Muscle of leg (tissue), 3 donors: ENCODE measurements at regions not wholly inside any gene's neighbourhood (a gene's known extent, or its start where the extent isn't known, plus 50 kb on each side); places are given as distances from the start of the nearest gene placed in this dataset.

Source experiments
- DNase-seq: peaks from one replicate; pipeline ENCODE4 v3.0.0; 2013
- H3K27ac ChIP-seq: one replicate; pipeline ENCODE4 v1.5.1; 2013; ENCODE audit warnings: mild to moderate bottlenecking, low read length, control low read depth
- H3K27me3 ChIP-seq: one replicate; pipeline ENCODE4 v1.6.1; 2013; ENCODE audit warnings: low read length; ENCODE audit not compliant: control insufficient read depth, insufficient read depth
- H3K36me3 ChIP-seq: one replicate; pipeline ENCODE4 v1.6.1; 2013; ENCODE audit warnings: low read length; ENCODE audit not compliant: control insufficient read depth, insufficient read depth
- H3K4me1 ChIP-seq: one replicate; pipeline ENCODE4 v1.6.1; 2013; ENCODE audit warnings: low read length; ENCODE audit not compliant: control insufficient read depth, insufficient read depth
- H3K4me3 ChIP-seq: one replicate; pipeline ENCODE4 v1.5.1; 2013; ENCODE audit warnings: low read length, control low read depth
- H3K9me3 ChIP-seq: replicated peaks from 2 replicates; pipeline ENCODE4 v1.6.1; 2013; ENCODE audit warnings: low read depth, low read length; ENCODE audit not compliant: control insufficient read depth
- WGBS: methylation state at CpG from one replicate; pipeline ENCODE4 v1.1.5; 2013; ENCODE audit warnings: missing lambda C conversion rate; ENCODE audit not compliant: insufficient coverage; 5-methylcytosine and 5-hydroxymethylcytosine counted together

GRCh38 chr4:14504162-14504561, 498.1 kb upstream of the CPEB2 start:
- no peaks in the 10 kb centered on the region for H3K27me3 ChIP-seq
- WGBS, result no CpG with 5 or more reads among the region's 2 CpGs
- no peak overlapping the region for H3K27ac ChIP-seq
- peaks cover 2% of the 10 kb centered on the region for H3K9me3 ChIP-seq
- H3K4me1 ChIP-seq, result no peaks in the 10 kb centered on the region
- H3K36me3 ChIP-seq, result no peaks in the 10 kb centered on the region
- DNase-seq, result no peak
- H3K4me3 ChIP-seq, result no peak overlapping the region

- Histone ChIP-seq H3K9me3 (no peaks in the 10 kb centered on the region), H3K27ac (no peak overlapping the region), H3K36me3 (no peaks in the 10 kb centered on the region), H3K4me1 (no peaks in the 10 kb centered on the region), H3K4me3 (no peak overlapping the region), H3K27me3 (no peaks in the 10 kb centered on the region)
- no peak for DNase-seq
- WGBS, result 83% methylated on average over 2 of the region's 4 CpGs
Observed at GRCh38 chr4:14513471-14513870, 488.8 kb upstream of the CPEB2 start.

- no CpG with 5 or more reads among the region's 2 CpGs for WGBS
- no peaks in the 10 kb centered on the region for H3K4me1 ChIP-seq
- no peak for DNase-seq
- no peaks in the 10 kb centered on the region for H3K36me3 ChIP-seq
- no peaks in the 10 kb centered on the region for H3K27me3 ChIP-seq
- no peak overlapping the region for H3K4me3 ChIP-seq
- no peaks in the 10 kb centered on the region for H3K9me3 ChIP-seq
- H3K27ac ChIP-seq, result no peak overlapping the region
Observed at GRCh38 chr4:14515556-14515955, 486.7 kb upstream of the CPEB2 start.

- WGBS, result 0% methylated on average over 1 of the region's 2 CpGs
- Histone ChIP-seq H3K4me3 (no peak overlapping the region), H3K9me3 (no peaks in the 10 kb centered on the region), H3K4me1 (no peaks in the 10 kb centered on the region), H3K36me3 (no peaks in the 10 kb centered on the region), H3K27ac (no peak overlapping the region), H3K27me3 (no peaks in the 10 kb centered on the region)
- DNase-seq, result no peak
Observed at GRCh38 chr4:14518136-14518535, 484.1 kb upstream of the CPEB2 start.

- H3K4me1 ChIP-seq, result no peaks in the 10 kb centered on the region
- no peak for DNase-seq
- H3K36me3 ChIP-seq, result no peaks in the 10 kb centered on the region
- H3K4me3 ChIP-seq, result no peak overlapping the region
- H3K27ac ChIP-seq, result no peak overlapping the region
- H3K27me3 ChIP-seq, result no peaks in the 10 kb centered on the region
- H3K9me3 ChIP-seq, result no peaks in the 10 kb centered on the region
- WGBS, result 50% methylated on average over 1 of the region's 1 CpG
Observed at GRCh38 chr4:14520171-14520570, 482.1 kb upstream of the CPEB2 start.

- Histone ChIP-seq H3K27me3 (no peaks in the 10 kb centered on the region), H3K4me1 (no peaks in the 10 kb centered on the region), H3K27ac (no peak overlapping the region), H3K9me3 (no peaks in the 10 kb centered on the region), H3K4me3 (no peak overlapping the region), H3K36me3 (no peaks in the 10 kb centered on the region)
- 71% methylated on average over 1 of the region's 1 CpG for WGBS
- no peak for DNase-seq
Observed at GRCh38 chr4:14524276-14524675, 478.0 kb upstream of the CPEB2 start.

GRCh38 chr4:14528918-14529317, 473.4 kb upstream of the CPEB2 start:
- Histone ChIP-seq H3K9me3 (no peaks in the 10 kb centered on the region), H3K36me3 (no peaks in the 10 kb centered on the region), H3K27ac (no peak overlapping the region), H3K4me3 (no peak overlapping the region), H3K4me1 (no peaks in the 10 kb centered on the region), H3K27me3 (no peaks in the 10 kb centered on the region)
- peak; percentile 5 for DNase-seq
- 77% methylated on average over 2 of the region's 2 CpGs for WGBS

- Histone ChIP-seq H3K9me3 (no peaks in the 10 kb centered on the region), H3K27me3 (no peaks in the 10 kb centered on the region), H3K4me3 (no peak overlapping the region), H3K4me1 (no peaks in the 10 kb centered on the region), H3K27ac (no peak overlapping the region), H3K36me3 (no peaks in the 10 kb centered on the region)
- DNase-seq, result no peak
- WGBS, result 15% methylated on average over 2 of the region's 4 CpGs
Observed at GRCh38 chr4:14529653-14530052, 472.6 kb upstream of the CPEB2 start.

- H3K27ac ChIP-seq, result no peak overlapping the region
- DNase-seq, result no peak
- H3K27me3 ChIP-seq, result no peaks in the 10 kb centered on the region
- H3K4me3 ChIP-seq, result no peak overlapping the region
- H3K9me3 ChIP-seq, result no peaks in the 10 kb centered on the region
- H3K36me3 ChIP-seq, result no peaks in the 10 kb centered on the region
- no peaks in the 10 kb centered on the region for H3K4me1 ChIP-seq
Observed at GRCh38 chr4:14532436-14532835, 469.8 kb upstream of the CPEB2 start.

GRCh38 chr4:14539246-14539645, 463.0 kb upstream of the CPEB2 start:
- 83% methylated on average over 2 of the region's 2 CpGs for WGBS
- Histone ChIP-seq H3K36me3 (no peaks in the 10 kb centered on the region), H3K9me3 (peaks cover 2% of the 10 kb centered on the region), H3K4me3 (no peak overlapping the region), H3K27me3 (no peaks in the 10 kb centered on the region), H3K27ac (no peak overlapping the region), H3K4me1 (no peaks in the 10 kb centered on the region)
- DNase-seq, result no peak

GRCh38 chr4:14545163-14545562, 457.1 kb upstream of the CPEB2 start:
- no peak overlapping the region for H3K27ac ChIP-seq

More at GRCh38 chr4:14545163-14545562, 457.1 kb upstream of the CPEB2 start:
- no peaks in the 10 kb centered on the region for H3K4me1 ChIP-seq
- no peaks in the 10 kb centered on the region for H3K36me3 ChIP-seq
- H3K4me3 ChIP-seq, result no peak overlapping the region
- peaks cover 6% of the 10 kb centered on the region for H3K9me3 ChIP-seq
- no peak for DNase-seq
- no CpG with 5 or more reads among the region's 5 CpGs for whole genome bisulfite sequencing
- H3K27me3 ChIP-seq, result no peaks in the 10 kb centered on the region
